ENCODE measurements at regions not wholly inside any gene's neighbourhood (a gene's known extent, or its start where the extent isn't known, plus 50 kb on each side); places are given as distances from the start of the nearest gene placed in this dataset.

DNA sequence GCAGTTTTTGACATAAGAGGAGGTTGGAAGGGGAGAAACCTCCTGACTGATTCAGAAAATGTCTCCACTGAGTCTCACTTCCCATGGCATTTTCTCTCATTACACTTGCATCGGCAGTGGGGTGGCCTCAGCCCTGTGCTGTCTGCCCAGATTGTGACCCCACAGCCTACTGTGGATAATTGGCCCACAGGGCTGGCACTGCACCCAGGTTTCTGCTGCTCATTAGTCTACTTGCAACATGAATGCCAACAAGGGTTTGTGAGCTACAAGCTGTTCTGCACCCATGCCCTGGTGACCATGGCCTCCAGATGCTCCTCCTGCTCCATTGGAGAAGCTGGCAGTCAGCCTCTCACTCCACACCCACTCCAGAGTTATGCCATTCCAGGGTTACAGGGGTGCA lies 296.0 kb downstream of the CTTN start:
- DNase-seq: no peak
- H3K4me3 ChIP-seq (ENCODE audit: insufficient read depth, low read depth, low read length): no peak overlapping the region
- no peaks in the 10 kb centered on the region for H3K27me3 ChIP-seq (ENCODE audit: control insufficient read depth, insufficient read depth, low read length)
- no peaks in the 10 kb centered on the region for H3K36me3 ChIP-seq (replicated peaks; ENCODE audit: control insufficient read depth, insufficient read depth, low read length)

DNA sequence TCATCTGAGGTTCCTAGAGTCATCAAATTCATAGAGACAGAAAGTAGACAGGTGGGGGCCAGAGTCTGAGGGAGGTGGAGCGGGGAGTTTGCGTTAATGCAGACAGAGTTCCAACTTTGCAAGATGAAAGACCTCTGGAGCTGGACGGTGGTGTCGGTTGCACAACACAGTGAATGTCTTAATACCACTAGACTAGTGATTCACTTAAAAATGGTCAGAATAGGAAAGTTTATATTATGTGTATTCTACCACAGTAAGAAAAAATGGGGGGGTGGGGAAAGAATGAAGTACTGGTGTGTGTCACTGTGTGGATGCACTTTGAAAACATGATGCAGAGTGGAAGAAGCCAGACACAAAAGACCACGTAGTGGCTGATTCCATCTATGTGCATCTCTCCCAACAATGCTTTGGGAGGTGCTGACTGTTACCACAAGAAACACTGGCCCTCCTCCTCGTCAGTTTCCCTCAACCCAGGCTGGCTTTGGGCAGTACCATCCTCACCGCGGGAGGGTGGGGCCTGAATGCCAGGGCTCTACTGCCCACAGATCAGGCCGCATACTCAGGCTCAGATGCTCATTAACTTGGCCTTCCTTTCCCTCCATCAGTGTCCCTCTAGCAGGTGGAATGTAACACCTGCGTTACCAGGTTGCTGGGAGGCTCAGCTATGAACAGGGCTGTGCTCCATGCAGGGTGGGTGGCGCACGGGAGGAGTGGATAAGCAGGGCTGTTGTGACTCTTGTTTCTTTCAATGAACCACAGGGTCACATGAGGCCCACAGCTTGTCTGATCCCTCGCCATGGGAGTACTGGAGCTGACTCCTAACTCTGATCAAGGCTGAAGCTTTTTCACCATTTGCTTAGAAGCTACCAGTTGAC lies 297.0 kb downstream of the CTTN start:
- Histone ChIP-seq H3K4me3 (ENCODE audit: insufficient read depth, low read depth, low read length) (no peak overlapping the region), H3K36me3 (replicated peaks; ENCODE audit: control insufficient read depth, insufficient read depth, low read length) (no peaks in the 10 kb centered on the region), H3K27me3 (ENCODE audit: control insufficient read depth, insufficient read depth, low read length) (no peaks in the 10 kb centered on the region)
- no peak for DNase-seq

DNA sequence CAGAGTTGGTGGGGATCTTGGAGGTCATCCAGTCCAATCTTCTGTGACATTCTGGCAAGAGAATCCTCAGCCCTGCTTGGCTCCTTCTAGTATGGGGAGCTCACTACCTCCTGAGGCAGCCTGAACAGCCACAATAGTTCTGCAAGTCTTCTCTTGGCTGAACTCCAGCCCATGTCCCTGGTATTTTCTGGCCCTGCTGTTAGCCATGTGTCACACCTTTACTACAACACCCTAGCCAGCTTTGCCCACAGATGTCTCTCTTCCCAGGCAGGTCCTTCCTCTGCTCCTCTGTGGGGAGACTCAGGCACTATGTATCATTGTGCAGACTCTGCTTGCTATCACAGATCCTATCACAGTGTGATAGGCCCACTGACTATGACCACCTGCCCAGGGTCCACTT lies 297.7 kb downstream of the CTTN start:
- DNase-seq: no peak

GRCh38 chr11:70696564-70696963 lies 298.2 kb downstream of the CTTN start:
- Histone ChIP-seq H3K36me3 (replicated peaks; ENCODE audit: control insufficient read depth, insufficient read depth, low read length) (no peaks in the 10 kb centered on the region), H3K4me3 (ENCODE audit: insufficient read depth, low read depth, low read length) (no peak overlapping the region), H3K27me3 (ENCODE audit: control insufficient read depth, insufficient read depth, low read length) (no peaks in the 10 kb centered on the region)
- DNase-seq: no peak

More for the DNA sequence above, 297.7 kb downstream of the CTTN start:
- H3K36me3 ChIP-seq (replicated peaks; ENCODE audit: control insufficient read depth, insufficient read depth, low read length): no peaks in the 10 kb centered on the region
- H3K27me3 ChIP-seq (ENCODE audit: control insufficient read depth, insufficient read depth, low read length): no peaks in the 10 kb centered on the region
- H3K4me3 ChIP-seq (ENCODE audit: insufficient read depth, low read depth, low read length): no peak overlapping the region

DNA sequence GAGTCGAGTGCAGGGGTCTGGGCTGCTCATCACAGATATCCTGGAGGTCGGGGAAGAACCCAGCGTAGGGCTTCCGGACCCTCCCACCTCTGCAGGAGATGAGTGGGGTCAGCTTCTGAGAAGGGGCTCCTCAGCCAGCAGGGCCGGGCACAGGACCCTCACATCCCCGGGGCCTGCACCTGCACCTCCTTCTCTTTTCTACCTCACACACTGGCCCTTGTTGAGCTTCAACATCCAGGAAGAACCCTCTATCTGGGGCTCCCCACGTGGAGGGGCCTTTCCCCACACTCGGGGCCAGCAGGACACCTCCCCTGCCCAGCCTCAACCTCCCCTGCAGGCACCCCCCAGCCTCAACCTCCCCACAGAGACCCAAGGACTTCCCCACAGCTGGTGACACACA lies 299.4 kb downstream of the CTTN start:
- Histone ChIP-seq H3K27me3 (ENCODE audit: control insufficient read depth, insufficient read depth, low read length) (no peaks in the 10 kb centered on the region), H3K4me3 (ENCODE audit: insufficient read depth, low read depth, low read length) (no peak overlapping the region), H3K36me3 (replicated peaks; ENCODE audit: control insufficient read depth, insufficient read depth, low read length) (no peaks in the 10 kb centered on the region)
- DNase-seq: no peak

- H3K4me3 ChIP-seq (ENCODE audit: insufficient read depth, low read depth, low read length): no peak overlapping the region
- no peaks in the 10 kb centered on the region for H3K27me3 ChIP-seq (ENCODE audit: control insufficient read depth, insufficient read depth, low read length)
- no peak for DNase-seq
- no peaks in the 10 kb centered on the region for H3K36me3 ChIP-seq (replicated peaks; ENCODE audit: control insufficient read depth, insufficient read depth, low read length)
Measured at GRCh38 chr11:70698871-70699270, 300.5 kb downstream of the CTTN start.

GRCh38 chr11:70699294-70700221 lies 301.2 kb downstream of the CTTN start:
- Histone ChIP-seq H3K4me3 (ENCODE audit: insufficient read depth, low read depth, low read length) (no peak overlapping the region), H3K27me3 (ENCODE audit: control insufficient read depth, insufficient read depth, low read length) (no peaks in the 10 kb centered on the region), H3K36me3 (replicated peaks; ENCODE audit: control insufficient read depth, insufficient read depth, low read length) (no peaks in the 10 kb centered on the region)
- peak; percentile 91 for DNase-seq

GRCh38 chr11:70700453-70700852 lies 302.1 kb downstream of the CTTN start:
- no peak for DNase-seq
- Histone ChIP-seq H3K36me3 (replicated peaks; ENCODE audit: control insufficient read depth, insufficient read depth, low read length) (no peaks in the 10 kb centered on the region), H3K4me3 (ENCODE audit: insufficient read depth, low read depth, low read length) (no peak overlapping the region), H3K27me3 (ENCODE audit: control insufficient read depth, insufficient read depth, low read length) (no peaks in the 10 kb centered on the region)

- no peaks in the 10 kb centered on the region for H3K27me3 ChIP-seq (ENCODE audit: control insufficient read depth, insufficient read depth, low read length)
- H3K36me3 ChIP-seq (replicated peaks; ENCODE audit: control insufficient read depth, insufficient read depth, low read length): no peaks in the 10 kb centered on the region
- no peak overlapping the region for H3K4me3 ChIP-seq (ENCODE audit: insufficient read depth, low read depth, low read length)
- DNase-seq: no peak
Measured at GRCh38 chr11:70700871-70701270, 302.5 kb downstream of the CTTN start.

GRCh38 chr11:70702040-70702648 lies 303.8 kb downstream of the CTTN start:
- DNase-seq: no peak
- H3K27me3 ChIP-seq (ENCODE audit: control insufficient read depth, insufficient read depth, low read length): no peaks in the 10 kb centered on the region
- H3K36me3 ChIP-seq (replicated peaks; ENCODE audit: control insufficient read depth, insufficient read depth, low read length): no peaks in the 10 kb centered on the region
- H3K4me3 ChIP-seq (ENCODE audit: insufficient read depth, low read depth, low read length): no peak overlapping the region

DNA sequence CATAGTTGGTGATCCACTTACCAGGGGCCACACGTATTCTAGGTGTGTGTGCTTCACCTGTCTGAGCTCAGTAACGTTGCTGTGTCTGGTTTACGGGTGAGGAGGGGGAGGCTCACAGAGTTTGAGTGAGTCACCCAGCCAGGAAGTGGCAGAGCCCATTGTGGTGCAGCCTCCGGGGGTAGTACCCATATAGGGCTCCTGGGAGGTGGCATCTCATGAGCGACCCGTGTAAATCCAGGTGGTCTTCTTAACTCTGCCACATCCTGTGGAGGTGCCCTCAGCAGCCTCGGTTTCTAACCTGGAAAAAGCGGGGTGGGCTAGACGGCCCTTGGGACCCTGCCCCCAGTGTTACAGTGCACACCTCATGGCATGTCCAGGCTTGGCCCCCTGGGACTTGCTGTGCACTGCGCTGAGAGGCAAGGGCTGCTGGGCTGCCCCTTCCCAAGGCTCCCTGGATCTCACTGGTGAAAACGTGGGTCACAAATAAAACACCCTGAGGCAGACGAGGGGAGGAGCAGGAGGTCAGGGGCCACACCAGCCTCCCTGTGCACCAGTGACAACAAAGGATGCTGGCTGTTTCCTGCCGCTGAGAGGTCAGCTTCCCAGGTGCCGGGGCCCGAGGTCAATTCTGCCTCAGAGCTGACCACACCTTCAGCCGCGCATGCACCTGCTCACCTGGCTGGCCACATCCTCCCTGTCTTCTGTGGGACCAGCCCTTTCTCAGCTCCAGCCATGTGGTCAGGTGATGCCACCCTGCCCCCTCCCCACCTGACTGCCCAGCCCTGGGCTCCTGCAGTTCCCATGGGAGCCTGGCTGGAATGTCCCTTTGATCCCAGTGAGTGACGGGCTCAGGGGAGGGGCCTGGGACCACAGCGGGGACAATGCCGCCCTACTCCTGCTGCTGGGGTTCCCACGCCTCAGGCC lies 305.1 kb downstream of the CTTN start:
- Histone ChIP-seq H3K27me3 (ENCODE audit: control insufficient read depth, insufficient read depth, low read length) (no peaks in the 10 kb centered on the region), H3K4me3 (ENCODE audit: insufficient read depth, low read depth, low read length) (no peak overlapping the region), H3K36me3 (replicated peaks; ENCODE audit: control insufficient read depth, insufficient read depth, low read length) (no peaks in the 10 kb centered on the region)
- DNase-seq: peak; percentile 89

GRCh38 chr11:70705097-70705496 lies 306.8 kb downstream of the CTTN start:
- H3K4me3 ChIP-seq (ENCODE audit: insufficient read depth, low read depth, low read length): no peak overlapping the region
- DNase-seq: no peak
- no peaks in the 10 kb centered on the region for H3K36me3 ChIP-seq (replicated peaks; ENCODE audit: control insufficient read depth, insufficient read depth, low read length)
- no peaks in the 10 kb centered on the region for H3K27me3 ChIP-seq (ENCODE audit: control insufficient read depth, insufficient read depth, low read length)

DNA sequence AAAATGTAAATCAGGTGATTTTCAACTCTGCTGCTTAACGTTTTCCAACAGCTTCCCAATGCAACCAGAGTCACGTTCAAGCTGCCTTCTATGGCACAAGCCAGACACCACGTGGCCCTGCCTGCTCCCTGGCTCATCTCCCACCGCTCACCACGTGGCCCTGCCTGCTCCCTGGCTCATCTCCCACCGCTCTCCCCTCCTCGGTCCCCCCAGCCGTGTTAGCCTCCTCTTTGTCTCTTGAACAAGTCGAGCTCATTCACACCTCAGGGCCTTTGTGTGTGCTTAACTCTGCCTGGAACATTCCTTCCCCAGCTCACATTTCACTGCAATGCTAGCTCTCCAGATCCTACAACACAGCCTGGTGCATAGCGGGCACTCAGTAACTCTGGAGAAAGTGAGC lies 307.6 kb downstream of the CTTN start:
- no peaks in the 10 kb centered on the region for H3K36me3 ChIP-seq (replicated peaks; ENCODE audit: control insufficient read depth, insufficient read depth, low read length)
- no peak for DNase-seq
- no peaks in the 10 kb centered on the region for H3K27me3 ChIP-seq (ENCODE audit: control insufficient read depth, insufficient read depth, low read length)
- H3K4me3 ChIP-seq (ENCODE audit: insufficient read depth, low read depth, low read length): no peak overlapping the region

- no peak overlapping the region for H3K4me3 ChIP-seq (ENCODE audit: insufficient read depth, low read depth, low read length)
Measured at GRCh38 chr11:70707821-70708220, 309.5 kb downstream of the CTTN start.

More at GRCh38 chr11:70707821-70708220, 309.5 kb downstream of the CTTN start:
- Histone ChIP-seq H3K27me3 (ENCODE audit: control insufficient read depth, insufficient read depth, low read length) (no peaks in the 10 kb centered on the region), H3K36me3 (replicated peaks; ENCODE audit: control insufficient read depth, insufficient read depth, low read length) (no peaks in the 10 kb centered on the region)
- no peak for DNase-seq

Data from H7 (cell line).